Trophoblast cell (in vitro differentiated cells and primary cell): ENCODE measurements at regions not wholly inside any gene's neighbourhood (a gene's known extent, or its start where the extent isn't known, plus 50 kb on each side); places are given as distances from the start of the nearest gene placed in this dataset.

Source experiments
- DNase-seq, 2 donors: peaks; one replicate each; pipeline ENCODE4 v3.0.0-alpha.2; 2016
- H2AFZ ChIP-seq: 2 replicates; pipeline ENCODE4 v1.6.1; 2013; ENCODE audit warnings: low read length, moderate library complexity, mild to moderate bottlenecking; ENCODE audit not compliant: insufficient read depth, poor library complexity
- H2AK5ac ChIP-seq: 2 replicates; pipeline ENCODE4 v1.6.1; 2013; ENCODE audit warnings: mild to moderate bottlenecking, low read length
- H2BK120ac ChIP-seq: 2 replicates; pipeline ENCODE4 v1.6.1; 2013; ENCODE audit warnings: low read length, mild to moderate bottlenecking, moderate library complexity; ENCODE audit not compliant: insufficient read depth, poor library complexity
- H2BK12ac ChIP-seq: 2 replicates; pipeline ENCODE4 v1.6.1; 2013; ENCODE audit warnings: mild to moderate bottlenecking, low read length, moderate library complexity
- H2BK5ac ChIP-seq: 2 replicates; pipeline ENCODE4 v1.6.1; 2013; ENCODE audit warnings: low read length, low read depth, moderate library complexity, mild to moderate bottlenecking; ENCODE audit not compliant: poor library complexity
- H3K14ac ChIP-seq: 2 replicates; pipeline ENCODE4 v1.6.1; 2013; ENCODE audit warnings: mild to moderate bottlenecking, low read length
- H3K18ac ChIP-seq: 2 replicates; pipeline ENCODE4 v1.6.1; 2013; ENCODE audit warnings: mild to moderate bottlenecking, low read length
- H3K23ac ChIP-seq: 2 replicates; pipeline ENCODE4 v1.6.1; 2013; ENCODE audit warnings: low read length
- H3K27ac ChIP-seq: 2 replicates; pipeline ENCODE4 v1.5.1; 2013; ENCODE audit warnings: low read depth, mild to moderate bottlenecking, inconsistent platforms, low read length, moderate library complexity
- H3K27me3 ChIP-seq: 2 replicates; pipeline ENCODE4 v1.6.1; 2013; ENCODE audit warnings: inconsistent platforms, mild to moderate bottlenecking, low read length, moderate library complexity; ENCODE audit not compliant: insufficient read depth
- H3K36me3 ChIP-seq, 2 experiments: 1 replicate in 1 of 2; 2 replicates in 1 of 2; pipeline ENCODE4 v1.6.1; 2013; ENCODE audit warnings: low read length in 2 of 2, mild to moderate bottlenecking in 2 of 2, moderate library complexity in 1 of 2; ENCODE audit not compliant: insufficient read depth in 2 of 2, control insufficient read depth in 1 of 2
- H3K4ac ChIP-seq: 2 replicates; pipeline ENCODE4 v1.6.1; 2013; ENCODE audit warnings: low read depth, mild to moderate bottlenecking, low read length, moderate library complexity
- H3K4me1 ChIP-seq, 2 experiments: 1 replicate in 1 of 2; 2 replicates in 1 of 2; pipeline ENCODE4 v1.6.1; 2013; ENCODE audit warnings: low read length in 2 of 2, mild to moderate bottlenecking in 2 of 2, moderate library complexity in 1 of 2; ENCODE audit not compliant: insufficient read depth in 2 of 2, control insufficient read depth in 1 of 2
- H3K4me2 ChIP-seq: 2 replicates; pipeline ENCODE4 v1.6.1; 2013; ENCODE audit warnings: inconsistent platforms, mild to moderate bottlenecking, low read length, moderate library complexity
- H3K4me3 ChIP-seq: 2 replicates; pipeline ENCODE4 v1.5.1; 2013; ENCODE audit warnings: mild to moderate bottlenecking, low read depth, low read length, inconsistent platforms
- H3K79me1 ChIP-seq: one replicate; pipeline ENCODE4 v1.6.1; 2013; ENCODE audit warnings: low read length
- H3K79me2 ChIP-seq: 2 replicates; pipeline ENCODE4 v1.6.1; 2013; ENCODE audit warnings: low read length, mild to moderate bottlenecking; ENCODE audit not compliant: control insufficient read depth, insufficient read depth, poor library complexity
- H3K9ac ChIP-seq: 2 replicates; pipeline ENCODE4 v1.6.1; 2013; ENCODE audit warnings: mild to moderate bottlenecking, low read length
- H3K9me3 ChIP-seq: 2 replicates; pipeline ENCODE4 v1.6.1; 2013; ENCODE audit warnings: low read depth, mild to moderate bottlenecking, control low read depth, inconsistent platforms, low read length; ENCODE audit not compliant: insufficient read depth
- H4K12ac ChIP-seq: 2 replicates; pipeline ENCODE4 v1.6.1; 2013; ENCODE audit warnings: low read depth, mild to moderate bottlenecking, low read length, moderate library complexity
- H4K8ac ChIP-seq: 2 replicates; pipeline ENCODE4 v1.6.1; 2013; ENCODE audit warnings: low read depth, mild to moderate bottlenecking, low read length, moderate library complexity
- H4K91ac ChIP-seq: one replicate; pipeline ENCODE4 v1.6.1; 2013; ENCODE audit warnings: low read depth, mild to moderate bottlenecking, low read length, moderate library complexity
- WGBS: extraction: QIAGEN DNeasy Blood & Tissue Kit; methylation state at CpG from one replicate; pipeline ENCODE4 v1.1.7; 2013; ENCODE audit warnings: missing lambda C conversion rate; ENCODE audit not compliant: insufficient read length, insufficient coverage; ENCODE audit errors: extremely low coverage; 5-methylcytosine and 5-hydroxymethylcytosine counted together

- Histone ChIP-seq H3K79me1 (no peaks in the 10 kb centered on the region), H2BK5ac (no peak overlapping the region), H3K9me3 (no peaks in the 10 kb centered on the region), H2BK120ac (no peak overlapping the region), H3K27ac (no peak overlapping the region), H3K27me3 (no peaks in the 10 kb centered on the region), H3K4ac (no peak overlapping the region), H3K4me3 (no peak overlapping the region), H3K79me2 (no peaks in the 10 kb centered on the region), H2AK5ac (no peak overlapping the region), H3K14ac (no peak overlapping the region), H2BK12ac (no peak overlapping the region), H3K23ac (no peak overlapping the region), H3K4me1 (no peaks in the 10 kb centered on the region), H4K12ac (no peak overlapping the region), H4K8ac (no peak overlapping the region), H3K4me2 (no peak overlapping the region), H3K36me3 (no peaks in the 10 kb centered on the region), H2AFZ (no peak overlapping the region), H4K91ac (no peak overlapping the region), H3K18ac (no peak overlapping the region), H3K9ac (no peak overlapping the region)
- peak; percentile 75 to 96 for DNase-seq
- no CpG with 5 or more reads among the region's 2 CpGs for WGBS
Observed at GRCh38 chr6:163831736-163832135, 417.2 kb downstream of the QKI start.

GRCh38 chr6:163830641-163831040 is 416.1 kb downstream of the QKI start:
- Histone ChIP-seq H4K8ac (no peak overlapping the region), H3K9ac (no peak overlapping the region), H2BK5ac (no peak overlapping the region), H3K36me3 (no peaks in the 10 kb centered on the region), H3K9me3 (no peaks in the 10 kb centered on the region), H2BK120ac (no peak overlapping the region), H3K14ac (no peak overlapping the region), H3K27ac (no peak overlapping the region), H3K4me3 (no peak overlapping the region), H3K4me2 (no peak overlapping the region), H4K91ac (no peak overlapping the region), H3K4me1 (no peaks in the 10 kb centered on the region), H2AFZ (no peak overlapping the region), H3K79me1 (no peaks in the 10 kb centered on the region), H3K18ac (no peak overlapping the region), H3K79me2 (no peaks in the 10 kb centered on the region), H3K4ac (no peak overlapping the region), H3K27me3 (no peaks in the 10 kb centered on the region), H2AK5ac (no peak overlapping the region), H3K23ac (no peak overlapping the region), H2BK12ac (no peak overlapping the region), H4K12ac (no peak overlapping the region)
- no CpG with 5 or more reads among the region's 4 CpGs for WGBS
- DNase-seq, result peak; percentile 73 to 96

- Histone ChIP-seq H3K79me2 (no peaks in the 10 kb centered on the region), H3K18ac (no peak overlapping the region), H3K27ac (no peak overlapping the region), H3K4me1 (no peaks in the 10 kb centered on the region), H3K9ac (no peak overlapping the region), H2BK120ac (no peak overlapping the region), H3K9me3 (no peaks in the 10 kb centered on the region), H3K4ac (no peak overlapping the region), H3K27me3 (no peaks in the 10 kb centered on the region), H4K8ac (no peak overlapping the region), H3K23ac (no peak overlapping the region), H2BK5ac (no peak overlapping the region), H2AFZ (no peak overlapping the region), H3K36me3 (no peaks in the 10 kb centered on the region), H3K79me1 (no peaks in the 10 kb centered on the region), H4K12ac (no peak overlapping the region), H3K4me3 (no peak overlapping the region), H4K91ac (no peak overlapping the region), H3K14ac (no peak overlapping the region), H2AK5ac (no peak overlapping the region), H2BK12ac (no peak overlapping the region), H3K4me2 (no peak overlapping the region)
- DNase-seq, result peak in 1 of 2 donors; percentile 13
- WGBS, result no CpG with 5 or more reads among the region's 14 CpGs
Observed at GRCh38 chr6:163828038-163828795, 413.7 kb downstream of the QKI start.

- no CpG with 5 or more reads among the region's 2 CpGs for WGBS
- Histone ChIP-seq H2BK12ac (no peak overlapping the region), H3K4me2 (no peak overlapping the region), H3K36me3 (no peaks in the 10 kb centered on the region), H3K79me2 (no peaks in the 10 kb centered on the region), H3K79me1 (no peaks in the 10 kb centered on the region), H2AK5ac (no peak overlapping the region), H4K8ac (no peak overlapping the region), H4K91ac (no peak overlapping the region), H2AFZ (no peak overlapping the region), H4K12ac (no peak overlapping the region), H3K27me3 (no peaks in the 10 kb centered on the region), H2BK5ac (no peak overlapping the region), H3K14ac (no peak overlapping the region), H3K4ac (no peak overlapping the region), H3K18ac (no peak overlapping the region), H3K9me3 (no peaks in the 10 kb centered on the region), H3K27ac (no peak overlapping the region), H3K4me3 (no peak overlapping the region), H3K4me1 (no peaks in the 10 kb centered on the region), H3K23ac (no peak overlapping the region), H3K9ac (no peak overlapping the region), H2BK120ac (no peak overlapping the region)
- DNase-seq, result no peak
Observed at GRCh38 chr6:163827143-163827542, 412.6 kb downstream of the QKI start.
